Breast epithelium (tissue), 4 donors: ENCODE measurements at regions not wholly inside any gene's neighbourhood (a gene's known extent, or its start where the extent isn't known, plus 50 kb on each side); places are given as distances from the start of the nearest gene placed in this dataset.

Experiments
- DNase-seq, 2 donors: peaks; one replicate each; pipeline ENCODE4 v3.0.0-alpha.2; 2019; ENCODE audit warnings: low spot score in 2 of 2
- H3K27ac ChIP-seq, 2 donors: fragments of 200-600 bp; sonication (generic) in 1 of 2; one replicate each; pipeline ENCODE4 v1.5.1; 2016 to 2019; ENCODE audit warnings: mild to moderate bottlenecking in 1 of 2
- H3K27me3 ChIP-seq, 2 donors: fragments of 200-600 bp; sonication (generic) in 1 of 2; one replicate each; pipeline versions ENCODE4 v1.5.1 to v1.6.0; 2017 to 2019; ENCODE audit warnings: control low read depth in 1 of 2, mild to moderate bottlenecking in 1 of 2
- H3K36me3 ChIP-seq: fragments of 200-600 bp; one replicate; pipeline ENCODE4 v1.5.1; 2019
- H3K4me1 ChIP-seq, 2 donors: fragments of 200-600 bp; sonication (generic); one replicate each; pipeline ENCODE4 v1.5.1; 2016 to 2019; ENCODE audit warnings: control low read depth in 1 of 2
- H3K4me3 ChIP-seq, 3 donors: fragments of 200-600 bp; sonication (generic); 1 replicate in 2 of 3; 2 replicates in 1 of 3; pipeline ENCODE4 v1.5.1; 2016 to 2019; ENCODE audit warnings: mild to moderate bottlenecking in 3 of 3, moderate library complexity in 2 of 3
- H3K9me3 ChIP-seq, 2 donors: fragments of 200-600 bp; sonication (generic) in 1 of 2; one replicate each; pipeline ENCODE4 v1.5.1; 2016 to 2019; ENCODE audit warnings: control low read depth in 1 of 2
- POLR2A ChIP-seq: fragments of 450-650 bp; IDR thresholded peaks from one replicate; pipeline ENCODE4 v1.6.1; 2016; ENCODE audit warnings: antibody characterized with exemption, mild to moderate bottlenecking, moderate library complexity
- POLR2AphosphoS5 ChIP-seq, 3 donors: sonication (generic); formaldehyde crosslinking; IDR thresholded peaks; one replicate each; pipeline ENCODE4 v1.6.1; 2017; ENCODE audit warnings: antibody characterized with exemption in 3 of 3
- intact Hi-C: fragments of 100-400 bp; cut with DNase I; formaldehyde crosslinking; loops from one replicate; pipeline ENCODE4 v1.15.1; 2023; ENCODE audit warnings: low total_unique reads
- TF ChIP-seq, protein P1 (sequence below), 3 donors: fragments of 450-650 bp; IDR thresholded peaks; one replicate each; pipeline ENCODE4 v1.5.1; 2016 to 2017; ENCODE audit warnings: antibody characterized with exemption in 3 of 3, mild to moderate bottlenecking in 3 of 3, moderate library complexity in 3 of 3

DNA sequence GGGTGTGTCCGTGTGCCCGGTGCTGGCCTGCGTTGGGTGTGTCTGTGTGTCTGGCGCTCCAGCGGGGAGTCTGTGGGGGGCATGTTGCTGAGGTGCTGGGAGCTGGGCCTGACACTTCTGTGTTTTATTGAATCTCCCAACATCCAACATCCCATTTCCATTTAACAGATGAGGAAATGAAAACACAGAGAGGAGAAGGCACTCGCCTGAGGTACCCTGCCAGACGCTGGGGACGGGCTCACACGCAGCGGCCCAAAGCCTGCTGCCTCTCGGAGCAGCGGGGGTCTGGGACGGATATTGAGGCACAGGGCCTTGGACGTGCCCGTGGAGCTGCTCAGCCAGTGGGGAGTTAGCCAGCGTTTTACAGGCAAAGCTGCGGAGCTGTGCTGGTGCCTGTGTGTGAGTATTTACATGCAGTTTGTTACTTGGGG is 133.9 kb downstream of the DNAJB6 start:
- Histone ChIP-seq H3K9me3 (peaks cover 16 to 26% of the 10 kb centered on the region in 2 donors), H3K4me3 (no peak overlapping the region), H3K27ac (no peak overlapping the region), H3K36me3 (no peaks in the 10 kb centered on the region), H3K4me1 (no peaks in the 10 kb centered on the region), H3K27me3 (peaks cover 0 to 6% of the 10 kb centered on the region in 2 donors)
- no peak for TF ChIP-seq POLR2A
- TF ChIP-seq POLR2AphosphoS5 (IDR thresholded peaks at IDR 0.05) = no peak
- TF ChIP-seq, protein P1, sequence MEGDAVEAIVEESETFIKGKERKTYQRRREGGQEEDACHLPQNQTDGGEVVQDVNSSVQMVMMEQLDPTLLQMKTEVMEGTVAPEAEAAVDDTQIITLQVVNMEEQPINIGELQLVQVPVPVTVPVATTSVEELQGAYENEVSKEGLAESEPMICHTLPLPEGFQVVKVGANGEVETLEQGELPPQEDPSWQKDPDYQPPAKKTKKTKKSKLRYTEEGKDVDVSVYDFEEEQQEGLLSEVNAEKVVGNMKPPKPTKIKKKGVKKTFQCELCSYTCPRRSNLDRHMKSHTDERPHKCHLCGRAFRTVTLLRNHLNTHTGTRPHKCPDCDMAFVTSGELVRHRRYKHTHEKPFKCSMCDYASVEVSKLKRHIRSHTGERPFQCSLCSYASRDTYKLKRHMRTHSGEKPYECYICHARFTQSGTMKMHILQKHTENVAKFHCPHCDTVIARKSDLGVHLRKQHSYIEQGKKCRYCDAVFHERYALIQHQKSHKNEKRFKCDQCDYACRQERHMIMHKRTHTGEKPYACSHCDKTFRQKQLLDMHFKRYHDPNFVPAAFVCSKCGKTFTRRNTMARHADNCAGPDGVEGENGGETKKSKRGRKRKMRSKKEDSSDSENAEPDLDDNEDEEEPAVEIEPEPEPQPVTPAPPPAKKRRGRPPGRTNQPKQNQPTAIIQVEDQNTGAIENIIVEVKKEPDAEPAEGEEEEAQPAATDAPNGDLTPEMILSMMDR (IDR thresholded peaks at IDR 0.05) = no peak
- no peak for DNase-seq
- intact Hi-C loops = no loop called here

DNA sequence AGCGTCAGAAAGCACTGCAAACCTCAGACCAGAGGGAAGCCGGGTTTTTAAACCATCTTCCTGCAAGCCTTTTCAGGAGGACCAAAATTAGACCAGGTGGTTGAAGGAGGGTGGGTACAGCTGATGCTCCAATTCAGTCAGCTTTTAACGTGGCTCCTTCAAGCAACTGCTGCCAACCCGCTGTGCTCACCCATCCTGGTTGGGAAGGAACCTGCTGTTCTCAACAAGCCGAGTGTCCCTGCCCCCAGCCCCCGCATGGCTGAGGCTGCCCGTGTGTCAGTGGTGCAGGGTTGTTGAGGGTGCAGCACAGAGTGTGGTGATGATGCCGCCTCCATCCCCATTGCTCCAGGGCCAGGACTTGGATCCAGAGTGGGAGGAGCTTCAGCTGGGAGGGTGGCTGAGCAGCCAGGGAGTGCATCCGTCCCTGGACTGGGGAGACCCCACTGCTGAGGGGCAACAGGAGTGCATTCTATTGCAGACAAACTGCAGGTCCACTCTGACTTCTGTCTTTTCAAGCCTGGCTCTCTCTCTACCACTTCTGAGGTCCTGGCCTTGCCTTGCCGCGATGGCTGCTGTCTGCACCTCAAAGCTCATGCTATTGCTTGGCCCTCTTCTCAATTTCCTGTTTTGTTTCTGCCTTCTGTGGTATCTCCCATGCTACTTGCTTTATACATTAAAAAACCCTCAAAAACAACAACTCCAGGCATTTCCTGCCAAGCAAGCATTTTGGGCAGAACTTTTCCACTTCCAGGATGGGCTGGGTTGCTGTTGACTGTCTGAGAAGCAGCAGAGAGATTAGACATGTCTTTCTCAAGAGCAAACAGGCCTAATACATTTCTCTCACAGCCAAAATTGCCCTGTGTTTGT is 134.7 kb downstream of the DNAJB6 start:
- no peaks in the 10 kb centered on the region for H3K36me3 ChIP-seq
- intact Hi-C loops = no loop called here
- TF ChIP-seq POLR2AphosphoS5 (IDR thresholded peaks at IDR 0.05) (no peak), POLR2A (no peak)
- TF ChIP-seq, protein P1 (IDR thresholded peaks at IDR 0.05) = no peak
- peaks cover 16 to 26% of the 10 kb centered on the region in 2 donors for H3K9me3 ChIP-seq
- H3K27ac ChIP-seq = no peak overlapping the region
- H3K4me1 ChIP-seq = no peaks in the 10 kb centered on the region
- H3K4me3 ChIP-seq = no peak overlapping the region
- H3K27me3 ChIP-seq = peaks cover 0 to 5% of the 10 kb centered on the region in 2 donors
- DNase-seq = no peak

DNA sequence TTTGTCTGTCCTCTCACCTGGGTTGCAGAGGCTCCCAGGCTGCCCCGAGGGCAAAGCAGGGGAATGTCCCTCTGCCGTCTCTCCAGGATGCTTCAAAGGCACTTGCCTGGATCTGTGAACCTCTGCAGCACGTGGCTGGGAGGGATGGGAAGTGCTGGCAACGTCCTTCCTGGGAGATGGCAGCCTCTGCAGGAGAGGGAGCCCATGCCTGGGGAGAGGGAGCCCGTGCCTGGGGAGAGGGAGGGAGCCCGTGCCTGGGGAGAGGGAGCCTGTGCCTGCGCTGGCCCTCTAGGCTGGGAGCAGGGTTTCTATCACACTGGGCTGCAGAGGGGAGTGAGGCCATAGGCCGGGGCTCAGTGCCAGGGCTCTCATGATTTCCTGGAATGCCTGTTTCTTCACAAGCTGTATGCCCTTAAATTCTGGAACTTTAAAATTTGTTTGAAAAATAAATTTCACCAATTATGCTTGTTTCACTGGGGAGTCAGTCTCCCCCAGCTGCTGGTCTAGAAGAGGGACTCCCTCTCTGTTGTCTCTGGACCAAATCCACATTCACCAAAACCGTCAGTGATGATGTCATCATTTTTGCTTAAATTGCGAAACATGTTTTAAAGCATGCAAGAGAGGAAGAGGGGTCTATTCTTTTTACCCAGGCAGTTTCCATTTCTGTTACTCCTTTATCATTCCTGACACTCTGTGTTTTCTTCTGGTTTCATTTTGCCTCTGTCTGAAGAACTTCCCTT is 135.7 kb downstream of the DNAJB6 start:
- Histone ChIP-seq H3K27ac (no peak overlapping the region), H3K4me3 (no peak overlapping the region), H3K36me3 (no peaks in the 10 kb centered on the region), H3K9me3 (peaks cover 16 to 26% of the 10 kb centered on the region in 2 donors), H3K4me1 (no peaks in the 10 kb centered on the region), H3K27me3 (no peaks in the 10 kb centered on the region)
- DNase-seq = no peak
- intact Hi-C loops = no loop called here
- no peak for TF ChIP-seq POLR2AphosphoS5 (IDR thresholded peaks at IDR 0.05)
- TF ChIP-seq, protein P1 (IDR thresholded peaks at IDR 0.05) = no peak
- no peak for TF ChIP-seq POLR2A

DNA sequence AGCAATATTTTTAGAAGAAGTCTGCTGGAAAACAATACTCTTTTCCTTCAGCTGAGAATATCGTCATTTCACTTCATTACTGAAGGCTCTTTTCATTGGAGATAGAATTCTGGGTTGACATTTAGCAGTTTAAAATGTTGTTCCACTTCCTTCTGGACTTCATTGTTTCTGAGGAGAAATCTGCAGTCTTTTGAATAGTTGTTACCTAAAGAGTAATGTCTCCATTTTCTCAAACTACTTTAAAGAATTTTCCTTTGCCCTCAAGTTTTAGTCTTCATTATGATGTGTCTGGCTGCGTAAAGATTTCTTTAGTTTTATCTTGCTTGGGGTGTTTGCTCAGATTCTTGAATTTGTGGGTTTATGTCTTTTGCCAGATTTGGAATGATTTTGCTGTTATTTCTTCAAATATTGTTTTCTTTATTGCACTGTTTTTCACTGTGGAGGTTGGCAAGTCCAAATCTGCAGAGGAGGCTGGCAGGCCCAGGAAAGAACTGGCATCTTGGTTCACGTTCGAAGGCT is 136.3 kb downstream of the DNAJB6 start:
- no peaks in the 10 kb centered on the region for H3K4me1 ChIP-seq
- intact Hi-C loops = no loop called here
- TF ChIP-seq, protein P1 (IDR thresholded peaks at IDR 0.05) = no peak
- no peak for TF ChIP-seq POLR2AphosphoS5 (IDR thresholded peaks at IDR 0.05)
- TF ChIP-seq POLR2A = no peak
- no peaks in the 10 kb centered on the region for H3K27me3 ChIP-seq
- H3K4me3 ChIP-seq = no peak overlapping the region
- H3K36me3 ChIP-seq = no peaks in the 10 kb centered on the region
- no peak for DNase-seq
- H3K9me3 ChIP-seq = peaks cover 16 to 26% of the 10 kb centered on the region in 2 donors
- no peak overlapping the region for H3K27ac ChIP-seq
